ENCODE measurements at regions not wholly inside any gene's neighbourhood (a gene's known extent, or its start where the extent isn't known, plus 50 kb on each side); places are given as distances from the start of the nearest gene placed in this dataset.
A peak's percentile ranks its signal among the peaks of the same experiment; 100 is the strongest.

DNA sequence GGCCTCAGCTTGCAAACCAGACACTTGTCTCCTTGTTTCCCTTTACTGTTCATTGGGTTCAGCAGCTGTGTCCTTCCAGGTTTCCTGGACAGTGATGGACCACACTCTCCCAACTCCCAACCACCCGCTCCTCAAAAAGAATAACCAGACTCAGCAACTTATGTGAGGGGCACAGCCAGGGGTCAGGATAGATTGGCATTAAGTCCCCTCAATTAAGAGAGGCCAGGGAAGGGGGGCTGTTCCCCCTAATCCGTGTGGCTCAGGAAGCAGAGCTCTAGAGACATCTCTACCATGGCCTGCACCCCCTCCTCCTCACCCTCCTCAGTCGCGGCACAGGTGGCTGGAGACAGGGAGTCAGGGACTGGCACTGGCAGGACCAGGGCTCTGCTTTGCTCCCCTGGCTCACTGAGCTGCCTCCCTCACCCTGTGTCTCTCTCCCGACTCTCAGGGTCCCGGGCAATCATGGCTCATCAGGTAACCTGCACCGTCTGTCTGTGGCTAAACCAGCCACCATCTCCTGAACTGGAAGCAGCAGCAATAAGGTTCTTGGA, 111.7 kb downstream of the ZNF280B start:
- no peak for DNase-seq

DNA sequence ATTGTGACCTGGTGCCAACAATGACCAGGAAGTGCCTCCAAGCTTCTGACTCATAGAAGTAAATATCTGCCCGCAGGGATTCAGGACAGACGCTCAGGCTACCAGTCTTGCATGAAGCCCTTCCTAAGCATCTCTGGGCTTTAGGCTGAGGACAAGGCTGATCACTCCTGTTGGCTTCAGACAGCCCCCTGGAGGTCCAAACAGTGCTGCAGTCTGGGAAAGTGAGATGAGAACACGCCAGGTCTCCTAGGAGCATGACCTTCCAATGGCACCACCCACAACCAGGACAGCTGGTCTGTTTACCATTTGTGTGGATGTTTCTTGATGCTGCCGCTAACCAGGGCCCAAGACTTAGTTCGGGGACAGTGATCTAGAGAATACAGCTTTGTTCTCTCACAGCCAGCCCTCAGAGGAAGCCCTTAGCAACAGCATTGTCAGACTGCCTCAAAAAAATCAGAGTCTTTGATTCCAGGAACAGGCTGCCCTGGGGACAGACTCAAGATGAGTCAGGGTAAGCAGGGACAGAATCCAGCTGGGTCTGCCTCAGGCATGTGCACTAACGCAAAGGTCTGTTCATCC, 111.2 kb downstream of the ZNF280B start:
- DNase-seq: peak; percentile 20 to 41

DNA sequence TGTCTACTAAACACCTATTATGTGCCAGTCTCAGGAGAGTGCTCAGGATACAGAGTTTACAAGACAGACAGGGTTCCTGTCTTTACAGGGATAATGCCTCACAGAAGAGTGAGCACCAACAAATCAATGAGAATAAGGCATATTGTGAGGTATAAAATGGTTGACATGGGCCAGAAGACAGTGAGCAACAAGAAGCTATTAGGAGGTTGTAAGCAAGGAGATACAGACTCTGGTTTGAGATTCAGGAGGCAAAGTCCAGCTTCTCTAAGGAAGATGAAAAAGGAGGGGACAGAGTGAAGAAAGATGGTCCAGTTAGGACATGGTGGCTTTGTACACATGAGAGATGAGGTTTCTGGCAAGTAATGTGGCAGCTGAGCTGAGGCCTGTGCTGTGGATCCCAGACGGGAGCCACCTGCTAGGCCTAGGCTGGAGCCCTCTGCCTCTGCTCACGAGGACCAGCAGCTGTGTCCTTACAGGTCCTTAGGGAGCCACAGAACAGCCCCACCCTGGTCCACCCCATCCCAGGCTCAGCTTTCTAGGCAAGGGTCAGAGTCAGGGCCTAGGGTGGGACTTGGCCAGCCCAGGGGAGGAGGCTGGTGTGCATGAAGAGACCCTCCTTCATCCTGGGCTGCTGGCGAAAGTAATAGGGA, 110.5 kb downstream of the ZNF280B start:
- DNase-seq: no peak

DNA sequence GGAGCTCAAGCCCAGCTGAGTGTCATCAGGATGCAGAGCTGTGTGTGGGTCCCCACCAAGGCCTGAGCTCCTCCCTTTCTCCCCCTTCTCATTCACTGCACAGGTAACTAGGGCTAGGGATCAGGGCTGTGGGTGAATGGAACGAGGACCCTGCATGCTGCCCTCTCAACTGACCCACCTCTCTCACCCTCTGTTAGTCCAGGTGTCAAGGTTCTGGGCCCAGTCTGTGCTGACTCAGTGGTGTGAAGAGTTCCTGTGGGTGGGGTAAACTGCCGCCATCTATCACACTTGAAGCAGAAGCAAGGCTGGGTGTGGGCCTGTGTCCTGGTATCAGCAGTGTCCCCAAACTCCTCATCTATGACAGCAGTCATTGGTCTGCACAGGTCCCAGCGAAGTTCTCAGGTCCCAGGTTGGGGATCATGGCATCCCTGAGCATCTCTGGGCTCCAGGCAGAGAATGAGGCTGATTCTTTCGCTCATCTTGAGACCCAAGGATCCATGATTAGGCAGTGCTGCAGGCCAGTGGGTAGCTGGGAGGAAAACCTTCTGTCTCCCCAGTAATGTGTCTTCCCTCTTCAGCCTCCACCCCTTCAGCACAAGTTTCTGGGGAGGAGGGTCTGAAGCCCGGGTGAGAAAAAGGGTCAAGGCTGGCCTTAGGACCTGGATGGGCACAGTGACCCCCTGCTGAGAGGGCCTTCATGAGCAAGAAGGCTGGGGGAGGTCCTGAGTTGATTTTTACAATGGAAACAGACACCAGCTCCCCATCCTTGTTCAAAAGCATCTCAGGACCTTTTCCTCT, 109.8 kb downstream of the ZNF280B start:
- DNase-seq: no peak

DNA sequence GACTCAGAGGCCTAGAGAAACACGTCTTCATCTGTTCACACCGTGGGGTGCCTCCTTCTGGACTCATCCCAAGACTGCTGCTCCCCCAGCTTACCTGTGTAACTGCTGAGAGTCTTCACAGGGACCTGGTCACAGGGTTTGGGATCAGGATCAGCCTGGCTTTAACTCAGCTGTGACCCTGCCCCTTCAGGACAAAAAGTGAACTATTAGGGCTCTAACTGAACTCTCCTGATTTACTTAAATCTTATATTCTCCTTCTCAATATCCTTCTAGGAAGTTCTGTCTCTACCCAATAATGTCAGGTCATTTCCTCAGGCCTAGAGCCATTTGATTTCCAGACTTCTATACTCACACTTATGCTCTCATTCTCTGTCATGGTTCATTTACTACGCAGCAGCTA, 108.4 kb downstream of the ZNF280B start:
- no peak for DNase-seq

DNA sequence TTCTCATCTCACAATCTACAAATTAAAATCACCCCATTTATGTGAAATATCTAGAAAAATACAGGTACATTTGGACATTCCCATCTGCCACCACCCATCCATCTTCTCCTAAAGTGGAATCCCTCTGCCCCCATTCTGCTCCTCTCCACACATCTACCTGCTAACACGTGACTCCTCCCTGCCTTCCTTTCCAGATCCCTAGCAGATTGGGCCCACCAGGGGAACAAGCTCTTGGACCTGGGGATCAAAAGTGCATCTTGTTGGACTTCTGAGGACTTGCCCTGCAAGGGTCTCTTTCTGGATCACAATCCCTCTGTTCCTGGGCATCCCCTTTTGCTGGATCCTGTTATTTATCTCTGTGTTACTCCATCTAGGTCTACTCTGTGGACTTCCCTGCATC, 107.6 kb downstream of the ZNF280B start:
- DNase-seq: no peak

DNA sequence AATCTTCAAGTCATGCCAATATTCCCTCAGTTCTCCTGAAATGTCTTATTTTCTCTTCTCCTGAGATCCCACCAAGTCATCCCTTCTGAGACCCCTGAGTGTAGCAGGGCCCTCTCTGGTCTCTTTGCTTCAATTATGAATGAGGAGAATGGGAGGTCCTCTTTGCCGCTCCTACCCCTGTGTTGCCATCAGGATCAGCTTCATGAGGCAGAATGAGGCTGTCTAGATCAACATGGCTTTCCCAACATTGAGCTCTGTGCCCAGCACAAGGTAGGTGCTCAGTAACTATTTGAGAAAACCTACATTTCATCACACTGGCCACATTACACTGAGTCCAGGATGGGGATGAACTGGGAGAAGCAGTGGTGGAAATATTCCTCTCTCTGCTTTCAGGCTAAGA, 107.2 kb downstream of the ZNF280B start:
- no peak for DNase-seq

DNA sequence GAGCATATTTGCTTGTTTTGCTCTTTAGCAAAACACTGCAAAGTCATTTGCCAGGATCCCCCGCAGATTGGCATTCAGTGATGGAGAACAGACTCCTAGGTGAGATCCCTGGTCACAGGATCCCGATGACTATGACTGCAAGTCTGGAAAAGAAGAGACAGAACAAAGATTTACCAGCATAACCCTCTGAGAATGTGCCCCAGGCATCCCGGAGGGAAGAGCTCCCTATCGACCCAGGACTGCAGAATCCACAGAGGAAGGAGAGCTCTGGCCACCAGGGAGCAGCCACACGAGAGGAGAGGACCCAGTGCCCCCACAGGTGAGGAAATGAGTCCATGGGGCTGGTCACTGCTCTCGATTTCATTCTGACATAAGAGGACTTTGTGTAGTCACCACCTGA, 105.2 kb downstream of the ZNF280B start:
- no peak for DNase-seq

DNA sequence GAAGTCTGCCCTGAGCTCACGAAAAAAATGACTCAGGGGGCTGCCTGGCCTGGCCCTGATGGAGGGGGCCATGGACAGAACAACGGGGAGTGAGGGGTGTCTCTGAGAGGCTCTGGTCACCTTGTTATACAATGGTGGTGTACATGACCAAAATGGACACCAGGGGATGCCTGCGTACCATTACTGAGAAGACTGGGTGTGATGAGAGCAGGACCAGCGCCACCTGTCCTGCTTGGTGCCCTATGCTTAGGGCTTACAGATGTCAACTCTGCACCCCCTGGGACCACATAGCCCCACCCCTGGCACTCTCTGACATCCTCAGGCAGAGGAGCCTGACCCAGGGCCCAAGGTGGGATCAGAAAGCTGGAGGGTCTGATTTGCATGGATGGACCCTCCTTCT, 104.8 kb downstream of the ZNF280B start:
- no peak for DNase-seq

DNA sequence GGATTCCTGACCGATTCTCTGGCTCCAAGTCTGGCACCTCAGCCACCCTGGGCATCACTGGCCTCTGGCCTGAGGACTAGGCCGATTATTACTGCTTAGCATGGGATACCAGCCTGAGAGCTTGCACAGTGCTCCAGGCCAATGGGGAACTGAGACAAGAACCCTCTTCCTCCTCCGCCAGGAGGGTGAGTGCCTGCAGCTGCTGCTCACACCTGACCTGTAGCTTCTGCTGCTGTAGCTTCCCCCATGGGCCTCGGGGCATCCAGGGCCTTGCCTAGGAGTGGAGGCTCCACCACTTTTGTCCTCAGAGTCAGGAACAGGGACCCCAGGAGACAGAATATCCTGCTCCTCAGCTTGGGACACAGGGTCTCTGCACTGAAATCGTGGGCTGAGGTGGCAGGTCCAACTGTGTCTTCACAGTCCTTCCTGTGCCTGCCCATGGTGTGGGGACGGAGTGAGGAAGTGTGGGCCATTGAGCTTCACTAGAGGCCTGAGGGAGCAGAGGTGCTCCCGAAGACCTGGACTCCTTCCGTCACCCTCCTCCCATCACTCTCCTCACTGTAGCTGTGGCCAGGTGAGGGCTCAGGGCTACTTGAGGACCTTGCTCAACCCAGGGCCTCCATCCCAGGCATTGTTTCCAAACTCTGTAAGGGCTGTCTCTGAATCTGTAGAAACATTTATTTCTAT, 103.8 kb downstream of the ZNF280B start:
- no peak for DNase-seq

DNA sequence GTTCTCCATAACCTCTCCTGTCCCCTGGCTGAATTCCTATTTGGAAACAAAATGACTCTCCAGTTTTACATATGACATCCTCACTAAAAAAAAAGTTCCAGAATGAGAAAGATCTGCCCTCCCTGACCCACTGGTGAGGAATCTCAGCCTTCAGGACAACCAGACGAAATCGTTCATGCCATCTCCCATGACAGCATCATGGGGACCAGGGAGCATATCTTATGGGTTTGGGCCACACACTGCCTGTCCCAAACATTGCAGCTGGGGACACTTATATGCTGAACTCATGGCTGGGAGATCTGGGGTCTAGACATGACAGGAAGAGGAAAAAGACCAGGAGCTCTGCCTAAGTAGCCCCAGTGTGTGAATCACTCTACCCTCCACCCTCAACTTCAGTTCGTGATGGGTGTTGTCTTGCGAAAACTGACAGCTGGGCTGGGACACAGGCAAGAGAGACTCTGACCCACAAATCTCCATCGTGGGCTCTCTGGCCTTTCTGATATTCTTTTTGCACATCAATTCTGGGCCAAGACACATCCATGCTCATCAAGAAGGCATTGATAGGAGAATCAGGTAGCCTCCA, 102.0 kb downstream of the ZNF280B start:
- no peak for DNase-seq

DNA sequence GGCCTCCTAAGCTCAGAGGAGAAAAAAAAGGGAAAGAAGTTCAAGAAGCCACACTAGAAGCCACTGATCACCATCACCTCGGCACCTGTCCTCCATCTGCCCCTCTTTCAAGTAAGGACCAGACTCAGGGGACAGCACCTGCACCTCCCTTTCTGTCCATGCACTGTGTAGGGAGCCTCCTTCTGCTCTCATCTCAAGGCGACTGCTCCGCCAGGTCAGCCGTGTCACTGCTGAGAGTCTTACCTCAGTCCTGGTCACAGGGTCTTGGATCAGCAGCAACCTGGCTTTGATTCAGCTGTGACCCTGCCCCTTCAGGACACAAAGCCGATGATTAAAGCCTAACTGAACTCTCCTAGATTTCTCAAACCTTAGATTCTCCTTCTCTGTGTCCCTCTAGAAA, 101.5 kb downstream of the ZNF280B start:
- DNase-seq: no peak

DNA sequence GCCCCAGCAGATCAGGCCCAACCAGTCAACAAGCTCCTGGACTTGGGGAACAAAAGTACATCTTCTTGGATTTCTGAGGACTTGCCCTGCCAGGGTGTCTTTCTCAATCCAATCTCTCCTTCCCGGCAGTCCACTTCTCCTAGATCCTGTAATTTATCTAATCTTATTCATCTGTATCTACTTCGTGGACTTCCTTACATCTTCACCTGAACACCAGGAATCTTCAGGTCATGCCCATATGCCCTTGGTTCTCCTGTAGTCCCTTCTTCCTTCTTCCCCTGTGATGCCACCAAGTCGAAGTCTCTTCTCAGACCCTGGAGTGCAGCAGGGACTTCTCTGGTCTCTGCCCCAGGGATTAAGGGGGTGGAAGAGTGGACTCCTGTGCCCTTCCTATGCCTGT, 100.3 kb downstream of the ZNF280B start:
- no peak for DNase-seq

DNA sequence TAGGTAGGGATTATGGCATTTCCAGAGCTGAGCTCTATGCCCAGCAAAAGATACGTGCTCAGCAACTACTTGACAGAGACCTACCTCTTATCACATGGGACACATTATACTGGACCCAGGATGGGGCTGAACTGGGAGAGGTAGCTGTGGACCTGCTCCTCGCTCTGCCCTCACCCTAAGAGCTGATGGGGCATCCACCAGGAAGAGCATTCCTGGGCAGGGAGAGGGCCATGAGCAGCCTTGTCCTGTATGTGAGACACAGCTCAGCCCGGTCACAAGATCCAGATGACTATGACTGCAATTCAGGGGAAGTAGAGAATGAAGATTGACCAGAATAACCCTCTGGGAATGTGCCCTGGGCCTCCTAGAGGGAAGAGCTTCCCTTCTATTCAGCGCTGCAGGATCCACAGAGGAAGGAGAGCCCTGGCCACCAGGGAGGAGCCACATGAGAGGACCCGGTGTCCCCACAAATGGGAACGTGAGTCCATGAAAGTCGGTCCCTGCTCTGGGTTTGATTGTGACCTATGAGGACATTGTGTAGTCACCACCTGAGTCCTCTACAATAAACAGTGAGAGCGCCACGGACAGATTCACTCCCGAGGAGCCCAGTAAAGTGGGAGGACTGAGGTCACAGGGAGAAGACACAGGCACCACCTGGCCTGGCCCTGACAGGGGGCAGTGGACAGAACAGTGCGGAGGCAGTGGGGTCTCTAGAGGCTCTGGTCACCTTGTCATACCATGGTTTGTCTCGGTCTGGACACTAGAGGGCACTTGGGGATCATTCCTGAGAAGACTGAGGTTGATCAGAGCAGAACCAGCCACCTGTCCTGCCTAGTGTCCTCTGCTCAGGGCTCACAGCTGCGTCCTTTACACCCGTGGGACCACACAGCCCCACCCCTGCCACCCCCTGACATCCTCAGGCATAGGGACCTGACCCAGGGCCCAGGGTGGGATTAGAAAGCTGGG, 99.5 kb downstream of the ZNF280B start:
- no peak for DNase-seq

DNA sequence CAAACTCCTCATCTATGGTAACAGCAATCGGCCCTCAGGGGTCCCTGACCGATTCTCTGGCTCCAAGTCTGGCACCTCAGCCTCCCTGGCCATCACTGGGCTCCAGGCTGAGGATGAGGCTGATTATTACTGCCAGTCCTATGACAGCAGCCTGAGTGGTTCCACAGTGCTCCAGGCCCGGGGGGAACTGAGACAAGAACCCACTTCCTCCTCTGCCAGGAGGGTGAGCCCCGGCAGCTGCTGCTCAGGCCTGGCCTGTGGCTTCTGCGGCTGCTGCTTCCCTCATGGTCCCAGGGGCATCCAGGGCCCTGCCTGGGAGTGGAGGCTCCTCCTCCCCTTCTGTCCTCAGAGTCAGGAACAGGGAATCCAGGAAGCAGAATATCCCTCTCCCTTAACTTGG, 98.4 kb downstream of the ZNF280B start:
- peak in 1 of 2 donors; percentile 27 for DNase-seq

DNA sequence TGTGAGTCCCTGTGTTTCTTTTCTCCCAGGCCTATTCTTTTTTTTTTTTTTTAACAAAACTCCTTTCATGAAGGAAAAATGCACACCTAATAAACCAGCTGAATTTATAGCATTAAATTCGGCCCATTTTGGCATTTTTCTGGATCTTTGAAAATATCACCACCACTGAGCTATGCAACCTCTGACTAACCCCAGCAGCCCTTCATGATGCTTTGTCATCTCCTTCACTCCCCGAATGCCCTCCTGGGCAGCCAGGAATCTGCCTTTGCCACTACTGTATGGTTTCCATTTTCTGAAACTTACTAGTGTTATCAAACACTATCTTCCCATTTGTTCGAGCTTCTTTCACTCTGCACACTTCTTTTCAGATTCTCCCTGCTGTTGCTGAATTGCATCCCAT, 97.9 kb downstream of the ZNF280B start:
- DNase-seq: no peak

DNA sequence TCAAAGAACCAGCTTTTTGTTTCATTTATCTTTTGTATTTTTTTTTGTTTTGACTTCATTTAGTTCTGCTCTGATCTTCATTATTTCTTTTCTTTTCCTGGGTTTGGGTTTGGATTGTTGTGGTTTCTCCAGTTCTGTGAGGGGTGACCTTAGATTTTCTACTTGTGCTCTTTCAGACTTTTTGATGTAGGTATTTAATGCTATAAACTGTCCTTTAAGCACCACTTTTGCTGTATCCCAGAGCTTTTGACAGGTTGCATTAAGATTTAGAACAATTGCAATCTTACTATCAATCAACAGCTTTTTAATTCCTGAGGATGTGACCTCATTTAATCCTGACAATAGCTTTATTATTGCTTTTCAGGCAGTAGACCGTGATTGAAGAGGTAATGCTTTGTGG, 94.3 kb downstream of the ZNF280B start:
- no peak for DNase-seq

DNA sequence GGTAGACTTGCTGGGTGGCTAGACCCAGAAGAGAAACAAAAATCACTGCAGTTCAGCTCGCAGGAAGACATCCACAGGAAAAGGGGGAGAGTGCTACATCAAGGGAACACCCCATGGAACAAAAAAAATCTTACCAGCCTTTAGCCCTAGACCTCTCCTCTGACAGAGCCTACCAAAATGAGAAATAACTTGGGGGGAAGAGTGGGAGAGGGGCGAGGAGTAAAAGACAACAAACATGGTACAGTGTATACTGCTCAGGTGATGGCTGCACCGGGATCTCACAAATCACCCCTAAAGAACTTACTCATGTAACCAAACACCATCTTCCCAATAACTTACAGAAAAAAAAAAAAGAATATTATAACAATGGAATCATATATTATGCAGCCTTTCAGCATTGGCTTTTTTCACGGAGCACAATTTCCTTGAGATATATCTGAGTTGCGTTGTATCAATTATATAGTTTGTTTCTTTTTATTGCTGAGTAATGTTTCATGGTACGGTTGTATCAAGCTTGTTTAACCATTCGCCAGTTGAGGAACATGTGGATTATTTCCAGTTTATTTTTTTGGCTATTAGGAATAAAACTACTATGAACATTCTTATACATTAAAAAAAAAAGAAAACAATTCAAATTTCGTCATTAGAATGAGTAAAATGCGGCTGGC, 90.9 kb downstream of the ZNF280B start:
- DNase-seq: no peak

DNA sequence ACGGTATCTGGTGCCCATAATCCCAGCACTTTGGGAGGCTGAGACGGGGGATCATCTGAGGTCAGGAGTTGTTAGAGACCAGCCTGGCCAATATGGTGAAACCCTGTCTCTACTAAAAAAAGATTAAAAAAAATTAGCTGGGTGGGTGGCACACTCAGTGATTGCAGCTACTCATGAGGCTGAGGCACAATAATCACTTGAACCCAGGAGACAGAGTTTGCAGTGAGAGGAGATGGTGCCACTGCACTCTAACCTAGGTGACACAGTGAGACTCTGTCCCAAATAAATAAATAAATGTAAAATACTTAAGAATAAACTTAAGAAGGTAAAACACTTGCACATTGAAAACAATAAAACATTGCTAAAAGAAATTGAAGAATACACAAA, 90.4 kb downstream of the ZNF280B start:
- no peak for DNase-seq

DNA sequence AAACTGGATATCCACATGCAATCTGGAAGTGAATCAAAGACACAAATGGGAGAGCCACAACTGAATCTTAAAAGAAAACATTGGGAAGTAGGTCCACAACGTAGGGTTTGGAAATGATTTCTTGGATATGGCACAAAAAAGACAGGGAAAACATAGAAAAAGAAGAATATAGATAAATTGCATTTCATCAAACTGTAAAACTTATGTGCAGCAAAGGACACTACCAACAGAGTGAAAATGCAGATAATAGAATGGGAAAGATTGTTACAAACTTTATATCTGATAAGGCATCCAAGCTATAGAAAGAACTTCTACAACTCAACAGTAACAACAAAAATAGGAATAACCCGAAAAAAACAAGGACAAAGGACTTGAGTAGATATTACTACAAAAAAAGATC, 89.6 kb downstream of the ZNF280B start:
- DNase-seq: no peak

DNA sequence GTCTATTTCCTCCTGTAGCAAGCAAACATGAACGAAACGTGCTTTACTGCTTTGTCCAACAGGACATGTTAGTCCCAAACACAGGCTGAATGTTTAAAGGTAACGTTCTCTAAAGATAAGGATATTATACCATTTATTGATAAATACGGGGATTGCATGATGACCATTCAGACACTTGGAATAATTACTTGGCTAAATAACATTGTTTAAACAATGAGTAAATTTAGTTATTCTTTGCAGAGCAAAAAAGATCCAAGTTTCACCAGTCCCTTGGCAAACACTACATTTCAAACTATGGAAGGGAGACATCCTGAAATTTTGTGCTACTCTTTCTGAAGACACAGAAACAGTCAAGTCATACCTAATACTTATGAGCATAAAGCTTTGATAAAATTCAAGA, 88.0 kb downstream of the ZNF280B start:
- DNase-seq: no peak

All from hippocampal formation (tissue), 2 donors.